ENCODE measurements at regions not wholly inside any gene's neighbourhood (a gene's known extent, or its start where the extent isn't known, plus 50 kb on each side); places are given as distances from the start of the nearest gene placed in this dataset.

DNA sequence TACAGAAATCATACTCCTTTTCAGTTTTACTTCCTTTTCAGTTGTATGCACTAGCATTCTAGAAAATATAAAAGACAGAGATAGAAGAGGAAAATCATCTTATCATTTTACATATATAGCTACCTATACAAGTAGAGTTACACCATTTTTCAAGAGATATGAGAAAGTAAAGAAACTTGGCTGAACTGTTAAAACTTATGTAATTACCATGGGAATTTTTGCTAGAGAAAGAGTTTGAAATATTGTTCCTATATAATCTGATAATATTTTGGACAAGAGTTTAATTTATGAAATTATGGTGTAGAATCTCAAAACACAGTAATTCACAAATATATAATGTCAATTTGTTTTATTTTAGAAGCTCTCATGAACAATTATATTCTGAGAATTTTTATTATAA lies 180.8 kb downstream of the PLPPR4 start:
- H2BK15ac ChIP-seq (ENCODE audit: low read depth, poor library complexity, severe bottlenecking) = no peak overlapping the region
- no peak overlapping the region for H3K14ac ChIP-seq (ENCODE audit: low read length in 2 of 2)
- no peaks in the 10 kb centered on the region for H3K79me1 ChIP-seq (replicated peaks; ENCODE audit: low read length, poor library complexity, severe bottlenecking)
- H3K18ac ChIP-seq (ENCODE audit: low read depth in 1 of 2, low read length in 2 of 2) = no peak overlapping the region
- H4K91ac ChIP-seq (ENCODE audit: low read length) = no peak overlapping the region
- no peak overlapping the region for H3K27ac ChIP-seq (ENCODE audit: low read length, poor library complexity, severe bottlenecking)
- H3K4me3 ChIP-seq (ENCODE audit: insufficient read depth in 1 of 2, low read depth in 1 of 2, low read length in 2 of 2) = no peak overlapping the region
- DNase-seq = no peak
- no peak overlapping the region for H2BK120ac ChIP-seq (ENCODE audit: low read depth, low read length)
- no peak overlapping the region for H2AFZ ChIP-seq (ENCODE audit: low read depth, low read length)
- H2BK5ac ChIP-seq (ENCODE audit: low read depth, low read length, poor library complexity, severe bottlenecking) = no peak overlapping the region
- H3K4me2 ChIP-seq (ENCODE audit: low read length, poor library complexity, severe bottlenecking) = no peak overlapping the region
- H3K9ac ChIP-seq (ENCODE audit: low read length) = no peak overlapping the region
- H3K27me3 ChIP-seq (ENCODE audit: control insufficient read depth in 1 of 2, insufficient read depth in 1 of 2, low read length in 2 of 2) = no peaks in the 10 kb centered on the region
- H4K8ac ChIP-seq (ENCODE audit: low read length) = no peak overlapping the region
- no peak overlapping the region for H3K23ac ChIP-seq (ENCODE audit: low read length in 2 of 2)
- no peaks in the 10 kb centered on the region for H3K36me3 ChIP-seq (ENCODE audit: control insufficient read depth in 1 of 2, insufficient read depth in 2 of 2, low read depth in 1 of 2, low read length in 2 of 2)
- H2BK12ac ChIP-seq (ENCODE audit: low read length in 2 of 2) = no peak overlapping the region
- no peak overlapping the region for H3K4ac ChIP-seq (ENCODE audit: low read depth in 1 of 2, low read length in 2 of 2)
- no peaks in the 10 kb centered on the region for H3K4me1 ChIP-seq (ENCODE audit: control insufficient read depth, insufficient read depth, low read depth, low read length)
- no peaks in the 10 kb centered on the region for H3K9me3 ChIP-seq (ENCODE audit: control insufficient read depth, low read length)
- no peak overlapping the region for H2AK5ac ChIP-seq (ENCODE audit: low read length, severe bottlenecking)

DNA sequence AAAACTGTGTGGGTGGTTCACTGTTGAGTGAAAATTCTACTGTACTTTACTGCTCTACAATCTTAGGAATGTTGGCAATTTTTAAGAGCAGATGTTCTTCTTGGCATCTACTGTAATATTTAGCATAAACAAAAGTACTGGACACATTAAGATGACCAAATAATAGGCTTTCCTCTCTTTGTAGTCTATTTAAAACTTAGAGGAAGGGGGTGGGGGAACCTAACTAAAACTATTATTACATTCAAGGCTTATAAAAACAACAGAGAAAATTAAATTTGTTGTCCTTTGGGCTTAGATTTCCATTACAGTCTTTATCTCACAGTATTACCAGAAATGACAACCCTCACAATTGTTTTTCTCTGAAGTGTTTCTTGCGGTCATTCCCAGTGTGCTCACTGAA lies 181.2 kb downstream of the PLPPR4 start:
- 86% methylated on average over 1 of the region's 1 CpG for WGBS

DNA sequence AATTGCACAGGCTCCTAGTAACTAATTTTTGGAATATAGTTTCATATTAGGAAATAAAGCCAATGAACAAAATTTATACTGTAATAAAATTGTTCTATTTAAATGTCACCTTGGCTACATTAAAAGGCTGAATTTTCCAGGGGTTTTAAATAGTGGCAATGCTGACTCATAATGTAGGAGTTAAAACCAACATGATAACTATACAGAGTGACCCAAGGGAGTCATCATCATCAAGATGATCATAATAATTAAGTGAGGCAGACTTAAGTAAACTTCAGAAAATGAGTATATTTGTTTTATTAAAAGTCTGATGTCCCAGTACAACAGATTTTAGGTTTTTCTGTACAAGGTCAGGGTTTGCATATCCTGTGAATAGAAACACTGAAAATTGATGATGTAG lies 183.4 kb downstream of the PLPPR4 start:
- Histone ChIP-seq H3K27ac (ENCODE audit: low read length, poor library complexity, severe bottlenecking) (no peak overlapping the region), H3K27me3 (ENCODE audit: control insufficient read depth in 1 of 2, insufficient read depth in 1 of 2, low read length in 2 of 2) (no peaks in the 10 kb centered on the region), H3K36me3 (ENCODE audit: control insufficient read depth in 1 of 2, insufficient read depth in 2 of 2, low read depth in 1 of 2, low read length in 2 of 2) (no peaks in the 10 kb centered on the region), H3K4me1 (ENCODE audit: control insufficient read depth, insufficient read depth, low read depth, low read length) (no peaks in the 10 kb centered on the region), H3K18ac (ENCODE audit: low read depth in 1 of 2, low read length in 2 of 2) (no peak overlapping the region), H3K9ac (ENCODE audit: low read length) (no peak overlapping the region), H2BK5ac (ENCODE audit: low read depth, low read length, poor library complexity, severe bottlenecking) (no peak overlapping the region), H3K4me2 (ENCODE audit: low read length, poor library complexity, severe bottlenecking) (no peak overlapping the region), H2AFZ (ENCODE audit: low read depth, low read length) (no peak overlapping the region), H4K91ac (ENCODE audit: low read length) (no peak overlapping the region), H3K14ac (ENCODE audit: low read length in 2 of 2) (no peak overlapping the region), H3K4ac (ENCODE audit: low read depth in 1 of 2, low read length in 2 of 2) (no peak overlapping the region), H3K4me3 (ENCODE audit: insufficient read depth in 1 of 2, low read depth in 1 of 2, low read length in 2 of 2) (no peak overlapping the region), H3K9me3 (ENCODE audit: control insufficient read depth, low read length) (no peaks in the 10 kb centered on the region), H2BK12ac (ENCODE audit: low read length in 2 of 2) (no peak overlapping the region), H2AK5ac (ENCODE audit: low read length, severe bottlenecking) (no peak overlapping the region), H2BK15ac (ENCODE audit: low read depth, poor library complexity, severe bottlenecking) (no peak overlapping the region), H4K8ac (ENCODE audit: low read length) (no peak overlapping the region), H2BK120ac (ENCODE audit: low read depth, low read length) (no peak overlapping the region), H3K79me1 (replicated peaks; ENCODE audit: low read length, poor library complexity, severe bottlenecking) (no peaks in the 10 kb centered on the region), H3K23ac (ENCODE audit: low read length in 2 of 2) (no peak overlapping the region)
- DNase-seq = no peak

More for the DNA sequence above, 181.2 kb downstream of the PLPPR4 start:
- Histone ChIP-seq H3K27ac (ENCODE audit: low read length, poor library complexity, severe bottlenecking) (no peak overlapping the region), H2AK5ac (ENCODE audit: low read length, severe bottlenecking) (no peak overlapping the region), H2BK15ac (ENCODE audit: low read depth, poor library complexity, severe bottlenecking) (no peak overlapping the region), H3K4ac (ENCODE audit: low read depth in 1 of 2, low read length in 2 of 2) (no peak overlapping the region), H3K4me3 (ENCODE audit: insufficient read depth in 1 of 2, low read depth in 1 of 2, low read length in 2 of 2) (no peak overlapping the region), H2BK12ac (ENCODE audit: low read length in 2 of 2) (no peak overlapping the region), H2BK5ac (ENCODE audit: low read depth, low read length, poor library complexity, severe bottlenecking) (no peak overlapping the region), H3K79me1 (replicated peaks; ENCODE audit: low read length, poor library complexity, severe bottlenecking) (no peaks in the 10 kb centered on the region), H4K91ac (ENCODE audit: low read length) (no peak overlapping the region), H3K9me3 (ENCODE audit: control insufficient read depth, low read length) (no peaks in the 10 kb centered on the region), H3K9ac (ENCODE audit: low read length) (no peak overlapping the region), H3K18ac (ENCODE audit: low read depth in 1 of 2, low read length in 2 of 2) (no peak overlapping the region), H2BK120ac (ENCODE audit: low read depth, low read length) (no peak overlapping the region), H2AFZ (ENCODE audit: low read depth, low read length) (no peak overlapping the region), H4K8ac (ENCODE audit: low read length) (no peak overlapping the region), H3K14ac (ENCODE audit: low read length in 2 of 2) (no peak overlapping the region), H3K27me3 (ENCODE audit: control insufficient read depth in 1 of 2, insufficient read depth in 1 of 2, low read length in 2 of 2) (no peaks in the 10 kb centered on the region), H3K36me3 (ENCODE audit: control insufficient read depth in 1 of 2, insufficient read depth in 2 of 2, low read depth in 1 of 2, low read length in 2 of 2) (no peaks in the 10 kb centered on the region), H3K4me1 (ENCODE audit: control insufficient read depth, insufficient read depth, low read depth, low read length) (no peaks in the 10 kb centered on the region), H3K4me2 (ENCODE audit: low read length, poor library complexity, severe bottlenecking) (no peak overlapping the region), H3K23ac (ENCODE audit: low read length in 2 of 2) (no peak overlapping the region)
- no peak for DNase-seq

DNA sequence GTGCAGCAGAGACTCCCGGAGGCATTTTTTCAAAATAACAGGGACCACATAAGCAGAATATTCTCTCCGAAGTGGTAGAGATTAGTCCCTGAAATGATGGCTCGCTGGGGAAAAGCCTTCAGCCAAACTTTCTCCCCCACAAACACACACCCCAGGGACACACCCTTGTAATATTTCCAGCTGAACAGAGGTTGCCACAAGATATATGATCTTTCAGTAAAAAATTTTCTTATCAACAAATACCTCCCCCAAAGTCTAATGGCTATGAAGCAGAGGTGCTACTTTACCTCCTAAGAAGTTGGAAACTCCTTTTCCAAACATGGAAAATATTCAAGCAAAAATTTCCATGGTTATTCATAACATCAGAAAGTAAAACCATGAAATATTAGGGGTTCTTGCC lies 190.2 kb upstream of the PALMD start:
- Histone ChIP-seq H2BK12ac (ENCODE audit: low read length in 2 of 2) (no peak overlapping the region), H3K4me1 (ENCODE audit: control insufficient read depth, insufficient read depth, low read depth, low read length) (no peaks in the 10 kb centered on the region), H3K4me3 (ENCODE audit: insufficient read depth in 1 of 2, low read depth in 1 of 2, low read length in 2 of 2) (no peak overlapping the region), H4K8ac (ENCODE audit: low read length) (no peak overlapping the region), H2BK15ac (ENCODE audit: low read depth, poor library complexity, severe bottlenecking) (no peak overlapping the region), H3K9ac (ENCODE audit: low read length) (no peak overlapping the region), H3K27ac (ENCODE audit: low read length, poor library complexity, severe bottlenecking) (no peak overlapping the region), H4K91ac (ENCODE audit: low read length) (no peak overlapping the region), H3K9me3 (ENCODE audit: control insufficient read depth, low read length) (no peaks in the 10 kb centered on the region), H3K27me3 (ENCODE audit: control insufficient read depth in 1 of 2, insufficient read depth in 1 of 2, low read length in 2 of 2) (no peaks in the 10 kb centered on the region), H2AK5ac (ENCODE audit: low read length, severe bottlenecking) (no peak overlapping the region), H3K14ac (ENCODE audit: low read length in 2 of 2) (no peak overlapping the region), H3K4me2 (ENCODE audit: low read length, poor library complexity, severe bottlenecking) (no peak overlapping the region), H2AFZ (ENCODE audit: low read depth, low read length) (no peak overlapping the region), H2BK120ac (ENCODE audit: low read depth, low read length) (no peak overlapping the region), H3K23ac (ENCODE audit: low read length in 2 of 2) (no peak overlapping the region), H2BK5ac (ENCODE audit: low read depth, low read length, poor library complexity, severe bottlenecking) (no peak overlapping the region), H3K79me1 (replicated peaks; ENCODE audit: low read length, poor library complexity, severe bottlenecking) (no peaks in the 10 kb centered on the region), H3K4ac (ENCODE audit: low read depth in 1 of 2, low read length in 2 of 2) (no peak overlapping the region), H3K18ac (ENCODE audit: low read depth in 1 of 2, low read length in 2 of 2) (no peak overlapping the region), H3K36me3 (ENCODE audit: control insufficient read depth in 1 of 2, insufficient read depth in 2 of 2, low read depth in 1 of 2, low read length in 2 of 2) (no peaks in the 10 kb centered on the region)
- 93% methylated on average over 3 of the region's 3 CpGs for WGBS
- no peak for DNase-seq
